IPS-15b (cell line): ENCODE measurements at regions not wholly inside any gene's neighbourhood (a gene's known extent, or its start where the extent isn't known, plus 50 kb on each side); places are given as distances from the start of the nearest gene placed in this dataset.

Experiments used
- H3K27me3 ChIP-seq: one replicate; pipeline ENCODE4 v1.6.1; 2013; ENCODE audit warnings: low read length; ENCODE audit not compliant: control insufficient read depth, insufficient read depth
- H3K36me3 ChIP-seq: one replicate; pipeline ENCODE4 v1.6.1; 2013; ENCODE audit warnings: low read length; ENCODE audit not compliant: control insufficient read depth, insufficient read depth
- H3K4me1 ChIP-seq: one replicate; pipeline ENCODE4 v1.6.1; 2013; ENCODE audit warnings: mild to moderate bottlenecking, low read length; ENCODE audit not compliant: control insufficient read depth, insufficient read depth
- H3K4me3 ChIP-seq: one replicate; pipeline ENCODE4 v1.5.1; 2013; ENCODE audit warnings: low read depth, low read length
- H3K9ac ChIP-seq: one replicate; pipeline ENCODE4 v1.6.1; 2013; ENCODE audit warnings: low read depth, mild to moderate bottlenecking, low read length
- H3K9me3 ChIP-seq: one replicate; pipeline ENCODE4 v1.6.1; 2013; ENCODE audit warnings: mild to moderate bottlenecking, low read length; ENCODE audit not compliant: control insufficient read depth, insufficient read depth

GRCh38 chr18:34965108-34965507 lies 76.1 kb upstream of the MAPRE2 start:
- H3K9ac ChIP-seq = no peak overlapping the region
- H3K9me3 ChIP-seq = no peaks in the 10 kb centered on the region
- H3K36me3 ChIP-seq = no peaks in the 10 kb centered on the region
- H3K4me3 ChIP-seq = no peak overlapping the region
- no peaks in the 10 kb centered on the region for H3K27me3 ChIP-seq
- H3K4me1 ChIP-seq = no peaks in the 10 kb centered on the region

- no peaks in the 10 kb centered on the region for H3K4me1 ChIP-seq
- H3K36me3 ChIP-seq = no peaks in the 10 kb centered on the region
- H3K4me3 ChIP-seq = no peak overlapping the region
- no peaks in the 10 kb centered on the region for H3K27me3 ChIP-seq
- no peaks in the 10 kb centered on the region for H3K9me3 ChIP-seq
- H3K9ac ChIP-seq = no peak overlapping the region
Observed at GRCh38 chr18:34965566-34965965, 75.6 kb upstream of the MAPRE2 start.

GRCh38 chr18:34970106-34970505 lies 71.1 kb upstream of the MAPRE2 start:
- Histone ChIP-seq H3K36me3 (no peaks in the 10 kb centered on the region), H3K4me1 (no peaks in the 10 kb centered on the region), H3K9me3 (no peaks in the 10 kb centered on the region), H3K4me3 (no peak overlapping the region), H3K9ac (no peak overlapping the region), H3K27me3 (peaks cover 28% of the 10 kb centered on the region)

DNA sequence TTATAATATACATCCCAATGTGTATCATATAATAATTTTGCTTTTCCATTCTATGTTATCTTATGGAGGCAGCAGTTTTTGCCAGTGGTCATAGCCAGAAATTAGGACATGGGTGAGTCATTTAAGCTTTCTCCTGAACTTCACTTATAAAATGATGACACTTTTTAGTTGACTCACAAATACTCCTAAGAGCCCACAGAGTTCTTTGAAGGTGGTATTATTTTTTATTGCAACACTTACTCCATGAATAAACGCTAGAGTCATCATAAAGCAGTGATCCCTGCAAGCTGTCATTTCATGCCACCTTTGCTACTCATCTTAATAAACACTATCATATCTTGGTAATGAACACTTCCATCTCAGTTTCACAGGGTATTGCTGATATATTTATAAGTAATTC lies 69.9 kb upstream of the MAPRE2 start:
- Histone ChIP-seq H3K9me3 (no peaks in the 10 kb centered on the region), H3K4me3 (no peak overlapping the region), H3K36me3 (no peaks in the 10 kb centered on the region), H3K27me3 (peaks cover 40% of the 10 kb centered on the region), H3K9ac (no peak overlapping the region), H3K4me1 (no peaks in the 10 kb centered on the region)

DNA sequence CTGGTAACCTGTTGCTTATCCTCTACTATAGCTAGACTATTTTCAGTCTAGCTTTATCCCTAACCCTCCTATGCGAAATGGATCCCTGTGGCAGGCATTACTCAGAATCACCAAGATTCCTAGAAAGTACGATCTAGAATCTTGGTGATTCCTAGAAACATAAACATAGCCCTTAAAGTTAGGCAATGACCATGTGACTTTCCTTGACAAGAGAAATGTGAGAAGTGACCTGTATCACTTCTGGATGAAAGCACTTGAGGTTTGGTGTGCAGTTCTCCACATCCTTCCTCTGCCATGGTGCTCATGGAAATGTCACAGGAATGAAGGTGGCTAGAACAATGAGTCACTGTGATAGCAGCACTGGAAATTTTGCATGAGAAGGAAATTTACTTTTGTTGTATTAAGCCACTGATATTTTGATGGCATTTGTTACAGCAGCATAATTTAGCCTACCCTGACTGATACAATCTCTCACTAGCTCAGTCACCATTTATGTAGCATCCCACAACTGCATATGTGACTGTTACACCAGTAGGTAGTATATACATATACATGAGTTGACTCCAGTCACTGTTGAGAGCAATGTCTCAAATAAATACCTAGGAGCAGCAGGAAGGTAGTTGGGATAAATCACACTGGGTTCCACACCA lies 68.3 kb upstream of the MAPRE2 start:
- no peaks in the 10 kb centered on the region for H3K36me3 ChIP-seq
- no peaks in the 10 kb centered on the region for H3K4me1 ChIP-seq
- H3K27me3 ChIP-seq = peaks cover 46% of the 10 kb centered on the region

GRCh38 chr18:34976123-34976522 lies 65.1 kb upstream of the MAPRE2 start:
- H3K4me1 ChIP-seq = peaks cover 8% of the 10 kb centered on the region
- H3K27me3 ChIP-seq = peaks cover 71% of the 10 kb centered on the region
- H3K36me3 ChIP-seq = no peaks in the 10 kb centered on the region
- H3K4me3 ChIP-seq = peak overlapping the region; percentile 59
- H3K9ac ChIP-seq = no peak overlapping the region
- no peaks in the 10 kb centered on the region for H3K9me3 ChIP-seq

More for the DNA sequence above, 68.3 kb upstream of the MAPRE2 start:
- no peak overlapping the region for H3K4me3 ChIP-seq
- no peaks in the 10 kb centered on the region for H3K9me3 ChIP-seq
- no peak overlapping the region for H3K9ac ChIP-seq

DNA sequence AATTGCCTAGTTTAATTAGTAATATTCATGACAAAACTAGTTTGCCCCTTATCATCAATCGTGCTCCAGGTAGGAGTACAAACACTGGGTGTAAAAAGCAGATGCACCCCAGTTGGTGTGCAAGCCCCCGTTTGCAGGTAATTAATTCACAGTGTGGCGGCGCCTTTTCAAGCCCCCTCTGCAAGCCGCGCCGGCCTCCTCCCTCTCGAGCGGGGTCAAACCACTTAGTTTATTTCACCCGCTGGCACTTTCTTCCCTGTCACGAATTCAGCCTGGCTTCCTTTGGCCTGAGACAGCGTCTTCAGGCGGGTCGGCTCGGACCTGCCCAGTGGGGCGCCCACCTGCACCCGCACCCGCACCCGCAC lies 64.7 kb upstream of the MAPRE2 start:
- H3K4me3 ChIP-seq = peak overlapping the region; percentile 59
- H3K27me3 ChIP-seq = peaks cover 71% of the 10 kb centered on the region
- H3K9ac ChIP-seq = no peak overlapping the region
- peaks cover 8% of the 10 kb centered on the region for H3K4me1 ChIP-seq
- no peaks in the 10 kb centered on the region for H3K9me3 ChIP-seq
- no peaks in the 10 kb centered on the region for H3K36me3 ChIP-seq

- Histone ChIP-seq H3K9me3 (no peaks in the 10 kb centered on the region), H3K27me3 (peaks cover 71% of the 10 kb centered on the region), H3K9ac (no peak overlapping the region), H3K4me1 (peaks cover 8% of the 10 kb centered on the region), H3K36me3 (no peaks in the 10 kb centered on the region), H3K4me3 (peak overlapping the region; percentile 88)
Observed at GRCh38 chr18:34976899-34977837, 64.0 kb upstream of the MAPRE2 start.

GRCh38 chr18:34977838-34978532 lies 63.2 kb upstream of the MAPRE2 start:
- Histone ChIP-seq H3K27me3 (peaks cover 64% of the 10 kb centered on the region), H3K9ac (no peak overlapping the region)

DNA sequence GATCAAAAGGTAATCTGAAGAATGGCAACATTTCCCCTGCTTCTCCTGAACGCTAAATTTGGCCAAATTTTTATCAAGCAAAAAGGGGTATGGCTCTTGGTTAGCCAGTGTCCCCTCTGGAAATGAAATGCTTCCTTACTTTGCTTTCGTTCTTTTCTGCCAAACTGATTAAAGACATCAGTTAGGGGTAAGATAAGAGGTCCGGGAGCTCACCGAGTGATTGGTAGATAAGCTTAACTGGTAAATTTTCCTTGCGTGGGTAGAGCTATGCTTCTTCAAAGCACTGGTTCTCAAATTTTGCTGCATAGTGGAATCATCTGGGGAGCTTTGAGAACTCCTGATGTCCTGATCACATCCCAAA lies 62.7 kb upstream of the MAPRE2 start:
- Histone ChIP-seq H3K27me3 (peaks cover 58% of the 10 kb centered on the region), H3K36me3 (no peaks in the 10 kb centered on the region), H3K4me1 (peaks cover 8% of the 10 kb centered on the region), H3K4me3 (peak overlapping the region; percentile 88), H3K9ac (no peak overlapping the region), H3K9me3 (no peaks in the 10 kb centered on the region)

More at GRCh38 chr18:34977838-34978532, 63.2 kb upstream of the MAPRE2 start:
- peaks cover 8% of the 10 kb centered on the region for H3K4me1 ChIP-seq
- H3K9me3 ChIP-seq = no peaks in the 10 kb centered on the region
- H3K4me3 ChIP-seq = peak overlapping the region; percentile 88
- no peaks in the 10 kb centered on the region for H3K36me3 ChIP-seq

- peak overlapping the region; percentile 88 for H3K4me3 ChIP-seq
- H3K9ac ChIP-seq = no peak overlapping the region
- H3K27me3 ChIP-seq = peaks cover 54% of the 10 kb centered on the region
- no peaks in the 10 kb centered on the region for H3K36me3 ChIP-seq
- peaks cover 8% of the 10 kb centered on the region for H3K4me1 ChIP-seq
- no peaks in the 10 kb centered on the region for H3K9me3 ChIP-seq
Observed at GRCh38 chr18:34978953-34979608, 62.1 kb upstream of the MAPRE2 start.
